ENCODE measurements at regions not wholly inside any gene's neighbourhood (a gene's known extent, or its start where the extent isn't known, plus 50 kb on each side); places are given as distances from the start of the nearest gene placed in this dataset.
A peak's percentile ranks its signal among the peaks of the same experiment; 100 is the strongest.

- TF ChIP-seq CHD2 (IDR thresholded peaks at IDR 0.05; ENCODE audit: low read length) (no peak), CEBPB (IDR thresholded peaks at IDR 0.05; ENCODE audit: low read depth, low read length) (no peak), MAFK (IDR thresholded peaks at IDR 0.05; ENCODE audit: low read depth, low read length) (no peak), TBP (IDR thresholded peaks at IDR 0.05; ENCODE audit: low read depth, low read length) (no peak), PHF8 (conservative IDR thresholded peaks at IDR 0.05; ENCODE audit: low read depth, low read length) (no peak), EGR1 (IDR thresholded peaks at IDR 0.05; ENCODE audit: borderline replicate concordance, low read depth, low read length) (no peak), CREB1 (IDR thresholded peaks at IDR 0.05) (no peak), CTBP2 (IDR thresholded peaks at IDR 0.05; ENCODE audit: borderline replicate concordance, insufficient read depth, insufficient read length, low read length) (no peak), GABPA (IDR thresholded peaks at IDR 0.05; ENCODE audit: borderline replicate concordance, insufficient read depth, low read length) (no peak)
- H3K79me2 ChIP-seq (ENCODE audit: control insufficient read depth in 1 of 2, insufficient read depth in 2 of 2, low read length in 2 of 2): no peaks in the 10 kb centered on the region
- no peaks in the 10 kb centered on the region for H3K36me3 ChIP-seq (ENCODE audit: control insufficient read depth in 2 of 4, insufficient read depth in 4 of 4, low read length in 3 of 4)
- no peak overlapping the region for H2BK5ac ChIP-seq (ENCODE audit: low read depth, low read length)
- H3K4ac ChIP-seq (replicated peaks; ENCODE audit: insufficient read length, low read depth, low read length): no peak overlapping the region
- no peak overlapping the region for H2BK15ac ChIP-seq (ENCODE audit: low read length)
- no peak overlapping the region for H3K56ac ChIP-seq (replicated peaks; ENCODE audit: insufficient read length, low read depth, low read length)
- H3K9ac ChIP-seq (replicated peaks in 1 of 4; ENCODE audit: extremely low read depth in 1 of 4, low read depth in 3 of 4, low read length in 3 of 4): no peak overlapping the region
- no peak overlapping the region for H2AK5ac ChIP-seq (ENCODE audit: low read depth, low read length)
- no peak overlapping the region for H4K8ac ChIP-seq (ENCODE audit: extremely low read depth, insufficient read depth, low read length)
- 0 out of 2 replicates have a peak overlapping the region, but pooled peaks have one; percentile 79 for H2AFZ ChIP-seq (ENCODE audit: low read length)
- no peak overlapping the region for H3K23ac ChIP-seq (ENCODE audit: insufficient read length)
- ChIA-PET POLR2A (ENCODE audit: partially characterized antibody) (no interaction called here), CTCF (ENCODE audit: partially characterized antibody) (no interaction called here)
- no peak overlapping the region for H3K4me2 ChIP-seq (ENCODE audit: insufficient read depth in 1 of 2, low read depth in 2 of 2, low read length in 2 of 2)
- DNase-seq (ENCODE audit: low read depth in 1 of 2, low spot score in 2 of 2) (no peak), FAIRE-seq (peak; percentile 42)
- no peaks in the 10 kb centered on the region for H3K9me3 ChIP-seq (ENCODE audit: insufficient read depth in 2 of 2, low read depth in 1 of 2, low read length in 1 of 2)
- H4K20me1 ChIP-seq (replicated peaks in 1 of 2; ENCODE audit: control insufficient read depth in 1 of 2, insufficient read depth in 2 of 2, low read length in 2 of 2): no peaks in the 10 kb centered on the region
- H2BK20ac ChIP-seq (ENCODE audit: low read length): no peak overlapping the region
- 87% methylated on average over 2 of the region's 2 CpGs; no CpG with 5 or more reads in 1 of the 2 experiments for WGBS, 2 experiments (ENCODE audit: extremely low coverage in 1 of 2, insufficient coverage in 1 of 2, insufficient read length in 1 of 2, insufficient replicate concordance in 2 of 2, low coverage in 1 of 2, low lambda C conversion rate in 2 of 2, missing lambda C conversion rate in 1 of 2)
- H3K27ac ChIP-seq (ENCODE audit: low read depth, low read length): no peak overlapping the region
- H3K79me1 ChIP-seq (ENCODE audit: low read depth, low read length): no peaks in the 10 kb centered on the region
- H3K4me3 ChIP-seq (ENCODE audit: extremely low read depth in 1 of 4, insufficient read depth in 2 of 4, low read depth in 3 of 4, low read length in 4 of 4): no peak overlapping the region
- H3K18ac ChIP-seq (ENCODE audit: extremely low read depth, low read length): no peak overlapping the region
- H3K4me1 ChIP-seq (replicated peaks in 1 of 4; ENCODE audit: control insufficient read depth in 3 of 4, insufficient read depth in 4 of 4, low read length in 3 of 4): peaks cover 0 to 3% (median 0%) of the 10 kb centered on the region in 4 experiments; a peak in 1 of 7 replicates
- H4K5ac ChIP-seq (ENCODE audit: insufficient read length, low read depth, low read length): no peak overlapping the region
- H3K14ac ChIP-seq (ENCODE audit: insufficient read length): no peak overlapping the region
- peaks cover 0 to 1% (median 0%) of the 10 kb centered on the region in 4 experiments; a peak in 1 of 7 replicates for H3K27me3 ChIP-seq (replicated peaks in 1 of 4; ENCODE audit: control insufficient read depth in 3 of 4, extremely low read depth in 1 of 4, insufficient read depth in 3 of 4, low read length in 3 of 4)
- H2BK12ac ChIP-seq (ENCODE audit: low read depth, low read length): no peak overlapping the region
- H3K23me2 ChIP-seq (ENCODE audit: low read depth, low read length): no peaks in the 10 kb centered on the region
- H2BK120ac ChIP-seq (replicated peaks; ENCODE audit: low read depth, low read length): no peak overlapping the region
- no peak overlapping the region for H4K91ac ChIP-seq (replicated peaks; ENCODE audit: insufficient read length, low read length)
These were observed 186.6 kb upstream of the MEF2C start for GRCh38 chr5:89069591-89069990.
